WTC11 (cell line): ENCODE measurements at regions not wholly inside any gene's neighbourhood (a gene's known extent, or its start where the extent isn't known, plus 50 kb on each side); places are given as distances from the start of the nearest gene placed in this dataset.

Experiments used
- ATAC-seq: fragments of 200-7000 bp; cut with Tn5 transposase; 2 replicates; pipeline ENCODE4 v1.10.0; 2021; ENCODE audit warnings: mild to moderate bottlenecking, moderate library complexity
- CTCF ChIA-PET: fragments of 300-600 bp; sonication (Branson Sonifier 250); formaldehyde crosslinking; loops from one replicate; lab custom pipeline; 2021; ENCODE audit warnings: antibody characterized with exemption; lab: Charles Lee
- POLR2A ChIA-PET: fragments of 350-600 bp; sonication (Branson Sonifier 250); formaldehyde crosslinking; loops from one replicate; lab custom pipeline; 2021; ENCODE audit warnings: antibody characterized with exemption; lab: Charles Lee
- DNase-seq: peaks from one replicate; pipeline ENCODE4 v3.0.0; 2021; ENCODE audit warnings: low spot score
- H3K27ac Mint-ChIP-seq: 2 replicates; pipeline ENCODE4 v1.8.0; 2021; ENCODE audit warnings: mixed read lengths
- H3K27me3 Mint-ChIP-seq: 2 replicates; pipeline ENCODE4 v1.8.0; 2021; ENCODE audit warnings: low read depth, mild to moderate bottlenecking, moderate library complexity, mixed read lengths
- H3K36me3 Mint-ChIP-seq: 2 replicates; pipeline ENCODE4 v1.8.0; 2021; ENCODE audit warnings: mixed read lengths
- H3K4me1 Mint-ChIP-seq: 2 replicates; pipeline ENCODE4 v1.8.0; 2022; ENCODE audit warnings: mixed read lengths
- H3K4me3 Mint-ChIP-seq: 2 replicates; pipeline ENCODE4 v1.8.0; 2021; ENCODE audit warnings: mild to moderate bottlenecking, moderate library complexity, mixed read lengths
- H3K9me3 Mint-ChIP-seq: 2 replicates; pipeline ENCODE4 v1.8.0; 2021; ENCODE audit warnings: mixed read lengths
- ESRRA ChIP-seq: sonication (generic); formaldehyde crosslinking; IDR thresholded peaks from 2 replicates; pipeline ENCODE4 v1.8.1; 2022; ENCODE audit warnings: mild to moderate bottlenecking, missing genetic modification reagents, borderline replicate concordance
- ETV6 ChIP-seq: sonication (generic); formaldehyde crosslinking; IDR thresholded peaks from 2 replicates; pipeline ENCODE4 v1.8.1; 2022; ENCODE audit warnings: mild to moderate bottlenecking, missing genetic modification reagents
- FOXJ3 ChIP-seq: sonication (generic); formaldehyde crosslinking; IDR thresholded peaks from 2 replicates; pipeline ENCODE4 v1.9.0; 2021; ENCODE audit warnings: missing genetic modification reagents, mild to moderate bottlenecking, borderline replicate concordance
- FOXP4 ChIP-seq: sonication (generic); formaldehyde crosslinking; IDR thresholded peaks from 2 replicates; pipeline ENCODE4 v1.8.0; 2022; ENCODE audit warnings: mild to moderate bottlenecking, missing genetic modification reagents
- GRHL2 ChIP-seq: fragments of 250-450 bp; sonication (Bioruptor Pico); IDR thresholded peaks from 2 replicates; pipeline ENCODE4 v1.8.0; 2022; ENCODE audit warnings: mild to moderate bottlenecking, moderate library complexity; ENCODE audit not compliant: insufficient replicate concordance, severe bottlenecking
- IRF2 ChIP-seq: sonication (generic); formaldehyde crosslinking; IDR thresholded peaks from 2 replicates; pipeline ENCODE4 v1.8.0; 2022; ENCODE audit warnings: low read depth, missing genetic modification reagents, borderline replicate concordance
- MAX ChIP-seq: sonication (generic); formaldehyde crosslinking; IDR thresholded peaks from 2 replicates; pipeline ENCODE4 v1.8.0; 2022; ENCODE audit warnings: mild to moderate bottlenecking, missing genetic modification reagents
- MXD4 ChIP-seq: fragments of 250-450 bp; sonication (Bioruptor Pico); IDR thresholded peaks from 2 replicates; pipeline ENCODE4 v1.8.0; 2021; ENCODE audit warnings: mild to moderate bottlenecking, moderate library complexity, borderline replicate concordance
- NFATC4 ChIP-seq: fragments of 250-450 bp; sonication (Bioruptor Pico); IDR thresholded peaks from 2 replicates; pipeline ENCODE4 v1.9.0; 2021; ENCODE audit warnings: mild to moderate bottlenecking
- NFYB ChIP-seq: sonication (generic); formaldehyde crosslinking; conservative IDR thresholded peaks from 2 replicates; pipeline ENCODE4 v1.8.0; 2022; ENCODE audit warnings: low read depth, missing genetic modification reagents
- NR1H2 ChIP-seq: sonication (generic); formaldehyde crosslinking; IDR thresholded peaks from 2 replicates; pipeline ENCODE4 v1.9.0; 2021; ENCODE audit warnings: mild to moderate bottlenecking, moderate library complexity, missing genetic modification reagents
- SMAD3 ChIP-seq: sonication (generic); formaldehyde crosslinking; IDR thresholded peaks from 2 replicates; pipeline ENCODE4 v1.8.0; 2022; ENCODE audit warnings: missing genetic modification reagents, mild to moderate bottlenecking, borderline replicate concordance
- TF ChIP-seq, protein P1 (sequence below): sonication (generic); formaldehyde crosslinking; IDR thresholded peaks from 2 replicates; pipeline ENCODE4 v1.8.1; 2023; ENCODE audit warnings: mild to moderate bottlenecking, missing genetic modification reagents
- TF ChIP-seq, protein P2 (sequence below): sonication (generic); formaldehyde crosslinking; conservative IDR thresholded peaks from 2 replicates; pipeline ENCODE4 v1.8.1; 2023; ENCODE audit warnings: mild to moderate bottlenecking, low read depth, missing genetic modification reagents, moderate library complexity
- TF ChIP-seq, protein P3 (sequence below): sonication (generic); formaldehyde crosslinking; IDR thresholded peaks from 2 replicates; pipeline ENCODE4 v1.8.0; 2022; ENCODE audit warnings: mild to moderate bottlenecking, missing genetic modification reagents
- TF ChIP-seq, protein P4 (sequence below): sonication (generic); formaldehyde crosslinking; IDR thresholded peaks from 2 replicates; pipeline ENCODE4 v1.8.1; 2023; ENCODE audit warnings: mild to moderate bottlenecking, missing genetic modification reagents, borderline replicate concordance
- TF ChIP-seq, protein P5 (sequence below): fragments of 250-450 bp; sonication (Bioruptor Pico); IDR thresholded peaks from 2 replicates; pipeline ENCODE4 v1.9.0; 2021; ENCODE audit warnings: mild to moderate bottlenecking, borderline replicate concordance
- TF ChIP-seq, protein P6 (sequence below): sonication (generic); formaldehyde crosslinking; IDR thresholded peaks from 2 replicates; pipeline ENCODE4 v1.8.1; 2023; ENCODE audit warnings: mild to moderate bottlenecking, missing genetic modification reagents, moderate library complexity

DNA sequence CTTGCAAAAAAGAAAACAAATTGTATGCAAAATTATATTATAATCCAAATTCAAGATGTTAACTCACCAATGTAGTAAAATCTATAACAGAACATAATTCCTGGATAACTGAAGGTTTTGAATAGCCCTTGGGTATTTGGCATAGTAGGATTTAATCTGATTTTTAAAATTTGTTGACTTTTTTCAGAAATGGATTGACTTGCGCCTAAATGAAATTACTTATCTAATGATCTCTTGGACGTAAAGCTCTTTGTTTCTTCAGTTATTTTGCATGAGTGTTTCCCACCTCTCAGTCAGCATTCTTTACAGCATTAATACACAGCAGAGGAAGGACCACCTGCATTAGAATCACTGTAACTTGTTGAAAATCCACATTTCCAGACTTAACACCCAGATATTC, 169.6 kb downstream of the SEPTIN7 start:
- POLR2A ChIA-PET, result no interaction called here
- no peaks in the 10 kb centered on the region for H3K4me1 Mint-ChIP-seq
- CTCF ChIA-PET, result interaction anchor here (0.8 kb wide), 1 partner anchor 53 kb away, joined by 3 read pairs; no protein-coding TSS in a partner anchor
- H3K27ac Mint-ChIP-seq, result no peak overlapping the region
- H3K9me3 Mint-ChIP-seq, result peaks cover 5% of the 10 kb centered on the region
- H3K27me3 Mint-ChIP-seq, result no peaks in the 10 kb centered on the region
- no peak for TF ChIP-seq MAX (CRISPR knock-in tag)
- TF ChIP-seq, protein P1, sequence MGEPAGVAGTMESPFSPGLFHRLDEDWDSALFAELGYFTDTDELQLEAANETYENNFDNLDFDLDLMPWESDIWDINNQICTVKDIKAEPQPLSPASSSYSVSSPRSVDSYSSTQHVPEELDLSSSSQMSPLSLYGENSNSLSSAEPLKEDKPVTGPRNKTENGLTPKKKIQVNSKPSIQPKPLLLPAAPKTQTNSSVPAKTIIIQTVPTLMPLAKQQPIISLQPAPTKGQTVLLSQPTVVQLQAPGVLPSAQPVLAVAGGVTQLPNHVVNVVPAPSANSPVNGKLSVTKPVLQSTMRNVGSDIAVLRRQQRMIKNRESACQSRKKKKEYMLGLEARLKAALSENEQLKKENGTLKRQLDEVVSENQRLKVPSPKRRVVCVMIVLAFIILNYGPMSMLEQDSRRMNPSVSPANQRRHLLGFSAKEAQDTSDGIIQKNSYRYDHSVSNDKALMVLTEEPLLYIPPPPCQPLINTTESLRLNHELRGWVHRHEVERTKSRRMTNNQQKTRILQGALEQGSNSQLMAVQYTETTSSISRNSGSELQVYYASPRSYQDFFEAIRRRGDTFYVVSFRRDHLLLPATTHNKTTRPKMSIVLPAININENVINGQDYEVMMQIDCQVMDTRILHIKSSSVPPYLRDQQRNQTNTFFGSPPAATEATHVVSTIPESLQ (CRISPR knock-in tag), result no peak
- TF ChIP-seq, protein P2, sequence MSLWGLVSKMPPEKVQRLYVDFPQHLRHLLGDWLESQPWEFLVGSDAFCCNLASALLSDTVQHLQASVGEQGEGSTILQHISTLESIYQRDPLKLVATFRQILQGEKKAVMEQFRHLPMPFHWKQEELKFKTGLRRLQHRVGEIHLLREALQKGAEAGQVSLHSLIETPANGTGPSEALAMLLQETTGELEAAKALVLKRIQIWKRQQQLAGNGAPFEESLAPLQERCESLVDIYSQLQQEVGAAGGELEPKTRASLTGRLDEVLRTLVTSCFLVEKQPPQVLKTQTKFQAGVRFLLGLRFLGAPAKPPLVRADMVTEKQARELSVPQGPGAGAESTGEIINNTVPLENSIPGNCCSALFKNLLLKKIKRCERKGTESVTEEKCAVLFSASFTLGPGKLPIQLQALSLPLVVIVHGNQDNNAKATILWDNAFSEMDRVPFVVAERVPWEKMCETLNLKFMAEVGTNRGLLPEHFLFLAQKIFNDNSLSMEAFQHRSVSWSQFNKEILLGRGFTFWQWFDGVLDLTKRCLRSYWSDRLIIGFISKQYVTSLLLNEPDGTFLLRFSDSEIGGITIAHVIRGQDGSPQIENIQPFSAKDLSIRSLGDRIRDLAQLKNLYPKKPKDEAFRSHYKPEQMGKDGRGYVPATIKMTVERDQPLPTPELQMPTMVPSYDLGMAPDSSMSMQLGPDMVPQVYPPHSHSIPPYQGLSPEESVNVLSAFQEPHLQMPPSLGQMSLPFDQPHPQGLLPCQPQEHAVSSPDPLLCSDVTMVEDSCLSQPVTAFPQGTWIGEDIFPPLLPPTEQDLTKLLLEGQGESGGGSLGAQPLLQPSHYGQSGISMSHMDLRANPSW, result no peak
- no peak for TF ChIP-seq ESRRA (CRISPR knock-in tag)
- TF ChIP-seq, protein P3, sequence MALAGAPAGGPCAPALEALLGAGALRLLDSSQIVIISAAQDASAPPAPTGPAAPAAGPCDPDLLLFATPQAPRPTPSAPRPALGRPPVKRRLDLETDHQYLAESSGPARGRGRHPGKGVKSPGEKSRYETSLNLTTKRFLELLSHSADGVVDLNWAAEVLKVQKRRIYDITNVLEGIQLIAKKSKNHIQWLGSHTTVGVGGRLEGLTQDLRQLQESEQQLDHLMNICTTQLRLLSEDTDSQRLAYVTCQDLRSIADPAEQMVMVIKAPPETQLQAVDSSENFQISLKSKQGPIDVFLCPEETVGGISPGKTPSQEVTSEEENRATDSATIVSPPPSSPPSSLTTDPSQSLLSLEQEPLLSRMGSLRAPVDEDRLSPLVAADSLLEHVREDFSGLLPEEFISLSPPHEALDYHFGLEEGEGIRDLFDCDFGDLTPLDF (CRISPR knock-in tag), result no peak
- TF ChIP-seq, protein P4, sequence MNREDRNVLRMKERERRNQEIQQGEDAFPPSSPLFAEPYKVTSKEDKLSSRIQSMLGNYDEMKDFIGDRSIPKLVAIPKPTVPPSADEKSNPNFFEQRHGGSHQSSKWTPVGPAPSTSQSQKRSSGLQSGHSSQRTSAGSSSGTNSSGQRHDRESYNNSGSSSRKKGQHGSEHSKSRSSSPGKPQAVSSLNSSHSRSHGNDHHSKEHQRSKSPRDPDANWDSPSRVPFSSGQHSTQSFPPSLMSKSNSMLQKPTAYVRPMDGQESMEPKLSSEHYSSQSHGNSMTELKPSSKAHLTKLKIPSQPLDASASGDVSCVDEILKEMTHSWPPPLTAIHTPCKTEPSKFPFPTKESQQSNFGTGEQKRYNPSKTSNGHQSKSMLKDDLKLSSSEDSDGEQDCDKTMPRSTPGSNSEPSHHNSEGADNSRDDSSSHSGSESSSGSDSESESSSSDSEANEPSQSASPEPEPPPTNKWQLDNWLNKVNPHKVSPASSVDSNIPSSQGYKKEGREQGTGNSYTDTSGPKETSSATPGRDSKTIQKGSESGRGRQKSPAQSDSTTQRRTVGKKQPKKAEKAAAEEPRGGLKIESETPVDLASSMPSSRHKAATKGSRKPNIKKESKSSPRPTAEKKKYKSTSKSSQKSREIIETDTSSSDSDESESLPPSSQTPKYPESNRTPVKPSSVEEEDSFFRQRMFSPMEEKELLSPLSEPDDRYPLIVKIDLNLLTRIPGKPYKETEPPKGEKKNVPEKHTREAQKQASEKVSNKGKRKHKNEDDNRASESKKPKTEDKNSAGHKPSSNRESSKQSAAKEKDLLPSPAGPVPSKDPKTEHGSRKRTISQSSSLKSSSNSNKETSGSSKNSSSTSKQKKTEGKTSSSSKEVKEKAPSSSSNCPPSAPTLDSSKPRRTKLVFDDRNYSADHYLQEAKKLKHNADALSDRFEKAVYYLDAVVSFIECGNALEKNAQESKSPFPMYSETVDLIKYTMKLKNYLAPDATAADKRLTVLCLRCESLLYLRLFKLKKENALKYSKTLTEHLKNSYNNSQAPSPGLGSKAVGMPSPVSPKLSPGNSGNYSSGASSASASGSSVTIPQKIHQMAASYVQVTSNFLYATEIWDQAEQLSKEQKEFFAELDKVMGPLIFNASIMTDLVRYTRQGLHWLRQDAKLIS (CRISPR knock-in tag), result no peak
- TF ChIP-seq, protein P5, sequence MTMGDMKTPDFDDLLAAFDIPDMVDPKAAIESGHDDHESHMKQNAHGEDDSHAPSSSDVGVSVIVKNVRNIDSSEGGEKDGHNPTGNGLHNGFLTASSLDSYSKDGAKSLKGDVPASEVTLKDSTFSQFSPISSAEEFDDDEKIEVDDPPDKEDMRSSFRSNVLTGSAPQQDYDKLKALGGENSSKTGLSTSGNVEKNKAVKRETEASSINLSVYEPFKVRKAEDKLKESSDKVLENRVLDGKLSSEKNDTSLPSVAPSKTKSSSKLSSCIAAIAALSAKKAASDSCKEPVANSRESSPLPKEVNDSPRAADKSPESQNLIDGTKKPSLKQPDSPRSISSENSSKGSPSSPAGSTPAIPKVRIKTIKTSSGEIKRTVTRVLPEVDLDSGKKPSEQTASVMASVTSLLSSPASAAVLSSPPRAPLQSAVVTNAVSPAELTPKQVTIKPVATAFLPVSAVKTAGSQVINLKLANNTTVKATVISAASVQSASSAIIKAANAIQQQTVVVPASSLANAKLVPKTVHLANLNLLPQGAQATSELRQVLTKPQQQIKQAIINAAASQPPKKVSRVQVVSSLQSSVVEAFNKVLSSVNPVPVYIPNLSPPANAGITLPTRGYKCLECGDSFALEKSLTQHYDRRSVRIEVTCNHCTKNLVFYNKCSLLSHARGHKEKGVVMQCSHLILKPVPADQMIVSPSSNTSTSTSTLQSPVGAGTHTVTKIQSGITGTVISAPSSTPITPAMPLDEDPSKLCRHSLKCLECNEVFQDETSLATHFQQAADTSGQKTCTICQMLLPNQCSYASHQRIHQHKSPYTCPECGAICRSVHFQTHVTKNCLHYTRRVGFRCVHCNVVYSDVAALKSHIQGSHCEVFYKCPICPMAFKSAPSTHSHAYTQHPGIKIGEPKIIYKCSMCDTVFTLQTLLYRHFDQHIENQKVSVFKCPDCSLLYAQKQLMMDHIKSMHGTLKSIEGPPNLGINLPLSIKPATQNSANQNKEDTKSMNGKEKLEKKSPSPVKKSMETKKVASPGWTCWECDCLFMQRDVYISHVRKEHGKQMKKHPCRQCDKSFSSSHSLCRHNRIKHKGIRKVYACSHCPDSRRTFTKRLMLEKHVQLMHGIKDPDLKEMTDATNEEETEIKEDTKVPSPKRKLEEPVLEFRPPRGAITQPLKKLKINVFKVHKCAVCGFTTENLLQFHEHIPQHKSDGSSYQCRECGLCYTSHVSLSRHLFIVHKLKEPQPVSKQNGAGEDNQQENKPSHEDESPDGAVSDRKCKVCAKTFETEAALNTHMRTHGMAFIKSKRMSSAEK (CRISPR knock-in tag), result no peak
- no peak for TF ChIP-seq ETV6 (CRISPR knock-in tag)
- no peak for TF ChIP-seq SMAD3
- TF ChIP-seq MXD4 (CRISPR knock-in tag), result no peak
- no peak for TF ChIP-seq NFATC4 (CRISPR knock-in tag)
- no peak for TF ChIP-seq FOXP4 (CRISPR knock-in tag)
- no peak for TF ChIP-seq FOXJ3 (CRISPR knock-in tag)
- TF ChIP-seq, protein P6, sequence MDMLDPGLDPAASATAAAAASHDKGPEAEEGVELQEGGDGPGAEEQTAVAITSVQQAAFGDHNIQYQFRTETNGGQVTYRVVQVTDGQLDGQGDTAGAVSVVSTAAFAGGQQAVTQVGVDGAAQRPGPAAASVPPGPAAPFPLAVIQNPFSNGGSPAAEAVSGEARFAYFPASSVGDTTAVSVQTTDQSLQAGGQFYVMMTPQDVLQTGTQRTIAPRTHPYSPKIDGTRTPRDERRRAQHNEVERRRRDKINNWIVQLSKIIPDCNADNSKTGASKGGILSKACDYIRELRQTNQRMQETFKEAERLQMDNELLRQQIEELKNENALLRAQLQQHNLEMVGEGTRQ (CRISPR knock-in tag), result no peak
- TF ChIP-seq IRF2 (CRISPR knock-in tag), result no peak
- no peak for TF ChIP-seq NR1H2 (CRISPR knock-in tag)
- TF ChIP-seq GRHL2 (CRISPR knock-in tag), result no peak
- TF ChIP-seq NFYB, result no peak
- ATAC-seq (no peak), DNase-seq (no peak)
- 0 out of 2 replicates have a peak, but pooled peaks cover 2% of the 10 kb centered on the region for H3K36me3 Mint-ChIP-seq
- no peak overlapping the region for H3K4me3 Mint-ChIP-seq
